ENCODE measurements at regions not wholly inside any gene's neighbourhood (a gene's known extent, or its start where the extent isn't known, plus 50 kb on each side); places are given as distances from the start of the nearest gene placed in this dataset.

DNA sequence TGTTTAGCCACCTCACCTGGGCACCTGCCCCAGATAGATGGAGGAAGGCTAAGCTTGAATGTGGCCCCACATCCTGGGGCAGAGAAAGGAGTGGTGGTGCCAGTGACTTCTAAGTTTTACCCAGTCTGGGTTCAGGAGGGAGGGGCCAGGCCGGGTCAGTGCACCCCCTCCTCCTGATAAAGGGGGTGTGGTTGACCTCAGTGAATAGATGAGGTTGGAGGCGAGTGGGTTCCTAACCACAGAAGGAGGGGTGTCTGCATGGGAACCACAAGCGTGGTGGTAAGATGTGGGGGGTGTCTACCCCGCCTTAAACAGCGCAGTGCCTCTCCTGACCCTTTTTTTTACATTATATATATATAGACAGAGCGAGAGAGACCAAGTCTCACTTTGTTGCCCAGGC lies 105.3 kb upstream of the KCTD7 start:
- TF ChIP-seq POLR2A (IDR thresholded peaks at IDR 0.05) = no peak
- TF ChIP-seq, protein P1, sequence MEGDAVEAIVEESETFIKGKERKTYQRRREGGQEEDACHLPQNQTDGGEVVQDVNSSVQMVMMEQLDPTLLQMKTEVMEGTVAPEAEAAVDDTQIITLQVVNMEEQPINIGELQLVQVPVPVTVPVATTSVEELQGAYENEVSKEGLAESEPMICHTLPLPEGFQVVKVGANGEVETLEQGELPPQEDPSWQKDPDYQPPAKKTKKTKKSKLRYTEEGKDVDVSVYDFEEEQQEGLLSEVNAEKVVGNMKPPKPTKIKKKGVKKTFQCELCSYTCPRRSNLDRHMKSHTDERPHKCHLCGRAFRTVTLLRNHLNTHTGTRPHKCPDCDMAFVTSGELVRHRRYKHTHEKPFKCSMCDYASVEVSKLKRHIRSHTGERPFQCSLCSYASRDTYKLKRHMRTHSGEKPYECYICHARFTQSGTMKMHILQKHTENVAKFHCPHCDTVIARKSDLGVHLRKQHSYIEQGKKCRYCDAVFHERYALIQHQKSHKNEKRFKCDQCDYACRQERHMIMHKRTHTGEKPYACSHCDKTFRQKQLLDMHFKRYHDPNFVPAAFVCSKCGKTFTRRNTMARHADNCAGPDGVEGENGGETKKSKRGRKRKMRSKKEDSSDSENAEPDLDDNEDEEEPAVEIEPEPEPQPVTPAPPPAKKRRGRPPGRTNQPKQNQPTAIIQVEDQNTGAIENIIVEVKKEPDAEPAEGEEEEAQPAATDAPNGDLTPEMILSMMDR (IDR thresholded peaks at IDR 0.05) = no peak

Measured in upper lobe of left lung (tissue), 4 donors.